ENCODE measurements at regions not wholly inside any gene's neighbourhood (a gene's known extent, or its start where the extent isn't known, plus 50 kb on each side); places are given as distances from the start of the nearest gene placed in this dataset.

DNA sequence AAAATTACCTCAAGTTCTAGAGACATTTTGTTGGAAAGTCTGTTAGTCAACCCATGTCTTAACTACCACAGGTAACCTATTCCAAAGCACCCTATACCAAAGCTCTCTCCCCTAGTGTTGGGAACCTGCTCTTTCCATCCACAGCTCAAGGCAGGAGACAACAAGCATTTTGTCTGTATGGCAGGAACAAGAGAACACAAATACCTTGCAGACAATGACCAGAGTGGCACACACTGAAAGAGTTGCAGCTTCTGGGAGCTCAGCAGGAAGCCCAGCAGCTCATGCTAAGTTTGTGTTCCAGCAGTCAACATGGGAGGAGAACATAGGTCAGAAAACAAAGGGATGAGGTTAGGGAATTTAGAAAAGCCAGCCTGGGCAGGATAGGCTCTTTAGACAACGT, 300.8 kb downstream of the HHIPL2 start:
- TF ChIP-seq POLR2AphosphoS5 (IDR thresholded peaks at IDR 0.05) = no peak
- TF ChIP-seq CTCF (IDR thresholded peaks at IDR 0.05) = no peak

Measured in prostate gland (tissue), 2 donors.